Frontal cortex (tissue), 3 donors: ENCODE measurements at regions not wholly inside any gene's neighbourhood (a gene's known extent, or its start where the extent isn't known, plus 50 kb on each side); places are given as distances from the start of the nearest gene placed in this dataset.

Source experiments
- DNase-seq, 2 donors: peaks; one replicate each; pipeline ENCODE4 v3.0.0; 2012; ENCODE audit warnings: low spot score in 2 of 2
- FAIRE-seq: peaks from 2 replicates; lab custom pipeline; 2012; peaks lifted over from hg19 to GRCh38; lab: Jason Lieb, UNC
- donor health status: control.
- donor health status: control.
- donor health status: control.

DNA sequence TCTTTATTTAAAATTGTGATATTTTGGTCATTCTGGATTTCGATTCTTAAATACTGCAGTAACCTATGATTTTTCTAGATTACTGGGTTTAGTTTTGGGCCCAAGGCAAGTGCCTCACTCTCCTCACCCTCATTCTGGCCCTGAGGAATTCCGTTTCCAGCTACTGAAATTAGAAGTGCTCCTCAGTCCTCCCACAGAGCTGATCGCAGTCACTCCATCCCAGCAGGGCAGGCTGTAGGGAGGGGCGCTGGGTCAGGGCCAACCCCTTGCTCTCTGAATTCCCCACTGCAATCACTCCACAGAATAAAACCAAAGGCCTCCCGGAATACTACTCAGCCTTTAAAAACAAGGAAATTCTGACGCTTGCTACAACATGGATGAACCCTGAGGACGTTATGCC is 66.5 kb upstream of the DIO3 start:
- DNase-seq (no peak), FAIRE-seq (no peak)

DNA sequence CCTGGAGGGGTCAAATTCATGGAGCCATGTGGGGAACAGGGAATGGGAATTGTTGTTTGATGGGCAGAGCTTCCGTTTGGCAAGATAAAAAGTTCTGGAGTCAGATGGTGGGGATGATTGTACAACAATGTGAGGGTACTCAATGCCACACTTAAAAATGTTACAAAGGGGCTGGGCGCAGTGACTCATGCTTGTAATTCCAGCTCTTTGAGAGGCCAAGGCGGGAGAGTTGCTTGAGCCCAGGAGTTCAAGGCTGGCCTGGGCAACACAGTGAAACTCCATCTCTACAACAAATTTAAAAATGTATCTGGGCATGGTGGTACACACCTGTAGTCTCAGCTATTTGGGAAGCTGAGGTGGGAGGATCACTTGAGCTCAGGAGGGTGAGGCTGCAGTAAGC is 66.0 kb upstream of the DIO3 start:
- no peak for DNase-seq

DNA sequence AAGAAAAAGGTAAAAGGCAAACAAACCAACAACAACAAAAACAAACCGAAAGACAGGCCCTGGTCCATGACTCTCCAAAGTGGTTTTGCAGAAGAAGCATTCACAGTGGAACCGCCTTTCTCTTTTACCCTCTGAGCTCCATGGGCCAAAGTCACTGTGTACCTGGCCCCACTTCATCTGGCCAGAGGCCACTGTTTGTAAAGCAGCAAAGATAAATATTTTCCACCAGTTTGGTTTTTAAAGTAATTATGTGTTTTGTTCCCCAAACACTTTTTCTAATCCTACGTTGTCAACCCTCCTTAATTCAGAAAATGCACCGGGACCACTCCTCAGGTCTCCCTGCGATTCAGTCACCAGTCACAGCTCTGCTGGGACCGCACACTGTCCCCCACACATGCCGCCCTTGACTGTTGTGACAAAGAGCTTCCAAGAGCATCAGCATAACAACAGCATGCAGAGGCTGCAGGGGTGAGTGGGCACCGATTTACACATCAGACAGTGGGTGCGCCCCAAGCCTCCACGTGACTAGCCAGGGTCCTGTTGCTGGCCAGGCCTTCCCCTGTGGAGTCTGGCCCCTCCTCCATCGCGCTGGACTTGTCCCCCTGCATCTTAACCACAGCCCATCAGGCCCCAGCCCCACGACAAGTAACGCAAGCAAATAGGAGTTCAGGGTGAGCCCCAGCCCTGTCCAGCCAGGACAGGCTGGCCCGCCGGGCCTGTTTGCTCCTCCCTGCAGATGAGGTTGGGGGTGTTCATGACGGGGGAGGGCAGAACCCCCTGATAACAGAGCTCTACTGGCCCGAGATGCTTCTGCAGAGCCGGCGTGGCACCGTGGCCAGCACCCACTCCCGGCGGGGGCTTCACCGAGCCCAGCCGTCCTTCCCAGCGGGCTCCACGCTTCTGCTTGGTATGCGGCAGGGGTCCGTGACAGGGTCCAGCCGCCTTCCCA is 65.2 kb upstream of the DIO3 start:
- DNase-seq (no peak), FAIRE-seq (no peak)

More for the DNA sequence above, 66.0 kb upstream of the DIO3 start:
- no peak for FAIRE-seq

DNA sequence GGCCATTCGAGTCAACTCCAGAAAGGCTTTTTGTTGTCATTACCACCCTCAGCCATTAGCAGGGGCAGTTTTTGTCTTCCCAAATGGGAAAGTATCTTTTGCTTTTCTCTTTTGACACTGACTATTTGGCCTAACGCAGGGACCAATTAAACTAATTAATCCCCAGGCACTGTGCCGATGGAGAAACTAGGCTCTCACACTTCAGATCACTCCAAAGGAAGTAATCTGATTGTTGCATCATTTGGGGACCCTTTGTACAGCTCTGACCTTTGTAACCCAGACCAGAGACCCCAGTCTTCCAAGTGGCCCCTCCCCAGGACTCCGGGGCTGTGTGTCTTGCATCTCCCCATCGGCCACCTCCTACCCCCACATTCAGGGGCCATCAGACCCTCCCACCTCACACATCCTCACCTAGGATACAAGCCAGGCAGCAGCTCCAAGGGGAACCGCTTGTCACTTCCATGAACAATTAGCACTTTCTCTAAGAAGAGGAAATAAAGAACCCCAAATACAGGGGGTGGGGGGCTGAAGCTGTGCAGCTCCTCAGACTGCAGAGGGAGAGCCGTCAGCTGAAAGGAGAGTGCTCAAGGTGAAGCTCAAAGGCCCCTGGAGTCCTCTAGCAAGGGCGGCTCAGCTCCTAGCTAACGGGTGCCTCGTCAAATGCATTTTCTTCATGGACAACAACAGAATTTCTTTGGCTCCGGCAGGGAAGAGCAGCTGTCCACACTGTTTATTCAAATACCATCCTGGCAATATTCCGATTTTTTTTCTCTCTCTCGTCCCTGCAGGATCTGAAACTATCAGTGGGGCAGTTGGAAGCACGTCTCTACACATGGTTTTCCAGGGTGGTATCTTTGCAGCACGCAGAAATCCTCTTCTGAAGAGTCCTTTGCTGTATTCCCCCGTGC is 64.3 kb upstream of the DIO3 start:
- DNase-seq = no peak

DNA sequence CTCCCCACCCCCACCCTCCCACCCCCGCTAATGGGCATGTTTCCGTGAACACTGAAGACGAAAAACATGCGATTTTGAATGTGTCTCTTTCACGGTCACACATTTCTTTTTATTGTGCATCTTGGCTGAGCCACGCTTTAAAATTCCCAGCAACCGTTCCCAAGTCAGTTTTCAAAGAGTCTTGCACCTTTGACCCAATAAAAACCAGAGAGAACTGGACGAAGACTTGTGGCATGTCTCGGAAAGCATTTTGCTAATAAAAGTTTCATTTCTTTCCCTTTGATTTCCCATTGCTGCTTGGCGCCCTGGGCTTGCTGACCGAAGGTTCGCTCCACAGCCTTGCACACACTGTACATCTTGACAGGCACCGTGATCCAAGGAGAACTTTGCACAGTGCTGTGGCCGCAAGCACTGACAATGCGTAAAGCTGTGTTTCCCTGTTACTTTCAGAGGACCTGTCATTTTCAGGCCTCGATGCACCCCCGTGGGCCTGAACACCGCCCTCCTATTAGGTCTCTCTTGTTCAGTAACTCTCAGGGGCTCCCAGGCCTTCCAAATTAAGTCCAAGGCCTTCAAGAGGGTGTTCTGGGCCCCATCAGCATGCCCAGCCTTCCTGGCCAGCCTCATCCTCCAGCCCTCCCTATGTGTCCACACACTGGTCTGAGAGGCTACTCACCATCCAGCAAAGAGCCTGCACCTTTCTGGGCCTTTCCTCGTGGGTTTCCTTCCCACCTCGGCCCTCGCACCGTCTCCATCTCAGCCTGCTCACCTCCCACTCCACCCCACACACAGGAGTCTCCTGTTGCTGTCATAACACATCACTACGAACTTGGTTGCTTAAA is 63.4 kb upstream of the DIO3 start:
- FAIRE-seq (no peak), DNase-seq (no peak)

More for the DNA sequence above, 64.3 kb upstream of the DIO3 start:
- no peak for FAIRE-seq

DNA sequence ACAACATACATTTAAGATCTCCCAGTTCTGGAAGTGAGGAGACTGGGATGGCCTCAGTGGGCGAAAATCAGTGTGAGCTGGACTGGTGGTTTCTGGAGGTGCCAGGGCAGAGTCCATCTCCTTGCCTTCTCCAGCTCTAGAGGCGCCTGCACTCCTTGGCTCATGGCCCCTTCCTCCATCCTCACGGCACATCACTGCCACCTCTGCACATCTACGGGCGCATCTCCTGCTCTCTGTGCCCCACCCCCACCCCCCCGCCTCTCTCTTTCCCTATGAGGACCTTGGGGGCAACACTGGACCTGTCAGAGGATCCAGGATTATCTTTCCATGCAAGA is 62.8 kb upstream of the DIO3 start:
- FAIRE-seq = no peak

DNA sequence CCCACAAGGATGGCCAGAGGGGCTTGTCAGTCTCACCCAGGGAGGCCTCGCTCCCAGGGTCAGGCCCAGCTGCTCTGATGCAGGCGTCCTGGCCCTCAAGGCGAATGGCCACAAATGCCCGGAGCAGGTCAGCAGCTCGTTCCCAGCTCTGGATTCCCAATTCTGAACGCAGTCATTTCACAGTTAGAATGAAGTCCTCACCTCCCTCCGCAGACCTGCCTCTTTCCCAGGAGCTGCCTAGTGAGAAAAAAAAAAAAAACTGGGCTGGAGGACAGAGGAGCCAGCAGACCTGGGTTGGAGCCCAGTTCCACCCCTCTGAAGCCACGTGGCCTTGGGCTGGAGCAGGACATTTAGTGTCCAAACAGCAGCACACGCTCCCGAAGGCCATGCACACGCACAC is 62.2 kb upstream of the DIO3 start:
- FAIRE-seq (no peak), DNase-seq (no peak)

More for the DNA sequence above, 62.8 kb upstream of the DIO3 start:
- no peak for DNase-seq

DNA sequence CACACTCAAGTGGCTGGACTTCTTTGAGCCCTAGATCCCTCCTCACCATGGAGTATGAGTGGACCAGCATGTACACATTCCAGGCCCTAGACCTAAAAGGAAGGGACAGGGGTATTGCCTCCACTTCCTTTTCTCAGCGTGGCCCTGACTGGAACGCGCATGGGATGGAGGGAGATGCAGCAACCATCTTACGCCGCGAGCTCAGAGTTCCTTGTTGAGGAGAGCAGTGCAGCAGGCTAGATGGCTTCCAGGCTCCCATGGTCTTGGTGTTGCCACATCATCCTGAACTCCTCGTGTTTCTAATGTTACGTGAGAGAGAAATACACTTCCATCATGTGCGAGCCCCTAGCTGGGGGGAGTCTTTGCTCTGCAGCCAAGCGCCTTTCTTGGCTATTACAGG is 61.8 kb upstream of the DIO3 start:
- DNase-seq = no peak
- FAIRE-seq = no peak

DNA sequence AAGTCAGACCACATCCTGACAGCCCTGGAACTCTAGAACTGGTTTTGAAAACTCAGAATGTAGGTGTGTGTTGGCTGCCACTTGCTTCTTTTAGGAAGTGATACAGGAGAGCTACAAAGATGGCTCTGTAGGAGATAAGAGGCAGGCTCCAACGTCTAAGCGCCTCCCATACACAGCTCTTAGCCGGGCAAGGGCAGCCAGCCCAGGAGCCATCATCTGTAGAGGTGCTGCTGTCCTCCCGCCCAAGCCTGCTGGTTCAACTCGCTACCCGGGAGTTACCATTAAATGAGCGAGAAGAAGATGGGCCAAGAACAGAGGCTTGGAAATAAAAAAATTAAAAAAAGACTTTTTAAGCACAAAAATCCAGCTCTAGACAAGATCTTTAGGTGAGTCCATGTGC is 61.2 kb upstream of the DIO3 start:
- FAIRE-seq (no peak), DNase-seq (no peak)

DNA sequence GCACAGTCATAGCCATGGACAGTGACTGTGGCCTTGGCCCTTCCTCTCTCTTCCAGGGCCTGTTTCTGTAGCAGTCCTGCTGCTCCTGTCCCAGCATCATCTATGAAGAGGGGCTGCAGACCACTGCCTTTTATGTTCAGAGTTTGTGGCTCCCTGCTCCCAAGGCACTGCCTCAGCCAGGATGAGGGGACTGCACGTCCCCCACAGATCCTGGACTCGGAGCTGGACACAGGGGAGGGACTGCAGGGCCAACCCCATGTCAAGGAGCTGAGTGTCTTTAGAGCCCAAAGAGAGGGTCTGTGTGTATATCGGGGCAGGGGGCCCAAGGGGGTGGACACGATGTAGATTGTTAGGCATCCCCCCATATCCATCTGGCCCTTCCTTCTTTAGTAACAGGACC is 60.6 kb upstream of the DIO3 start:
- FAIRE-seq (no peak), DNase-seq (no peak)

DNA sequence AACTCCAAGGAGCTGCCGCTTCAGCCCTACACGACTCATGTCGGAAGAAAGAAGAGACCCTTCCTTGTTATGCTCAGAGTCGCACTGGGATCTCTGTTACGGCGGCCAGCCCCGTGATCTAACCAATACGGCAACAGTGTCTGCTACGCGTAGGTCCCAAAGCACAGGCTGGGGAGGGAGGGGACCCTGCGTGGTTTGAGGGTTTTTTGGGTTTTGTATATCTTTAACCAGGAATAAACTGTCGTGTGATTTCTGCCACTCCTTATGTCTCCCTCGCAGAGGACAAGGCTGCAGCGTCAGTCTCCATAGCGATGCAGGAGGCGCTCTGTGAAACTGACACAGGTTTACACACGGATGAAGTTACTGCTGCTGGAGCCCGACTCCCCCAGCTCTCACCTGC is 60.0 kb upstream of the DIO3 start:
- DNase-seq = no peak
- no peak for FAIRE-seq

DNA sequence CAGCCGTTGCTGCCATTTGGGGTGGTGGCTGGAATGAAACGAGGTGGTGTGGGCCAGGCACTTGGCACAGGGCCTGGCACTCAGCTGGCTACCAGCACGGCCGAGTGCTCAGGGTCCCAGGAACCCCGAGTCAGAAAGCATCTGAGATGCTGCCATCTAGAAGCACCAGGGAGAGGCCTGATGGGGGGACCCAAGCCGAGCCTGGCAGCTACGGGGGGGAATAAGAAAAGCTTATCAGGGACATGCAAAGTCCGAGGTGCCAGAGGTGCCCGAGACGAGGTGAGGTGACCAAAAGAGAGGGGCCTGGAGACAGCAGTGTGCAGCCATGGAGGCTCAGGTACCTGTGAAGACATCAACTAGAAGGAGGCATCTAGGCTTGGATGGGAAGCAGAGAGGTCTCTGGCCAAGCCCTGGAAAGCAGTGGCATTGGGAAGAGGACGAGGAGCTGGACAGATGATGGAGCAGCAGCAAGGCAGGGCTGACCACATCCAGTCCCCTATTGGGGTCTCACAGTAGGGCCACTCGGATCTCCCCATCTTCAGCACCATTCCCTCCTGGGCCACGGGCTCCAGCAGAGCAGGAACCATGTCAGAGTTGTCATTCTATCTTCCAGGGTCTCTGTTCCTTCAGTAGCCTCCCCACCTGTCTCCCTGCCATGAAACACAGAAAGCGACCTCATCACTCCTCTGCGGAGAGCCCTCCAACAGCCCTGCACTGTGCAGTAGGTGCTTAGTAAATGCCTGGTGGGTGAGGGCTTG is 59.3 kb upstream of the DIO3 start:
- DNase-seq = no peak
- FAIRE-seq = no peak

DNA sequence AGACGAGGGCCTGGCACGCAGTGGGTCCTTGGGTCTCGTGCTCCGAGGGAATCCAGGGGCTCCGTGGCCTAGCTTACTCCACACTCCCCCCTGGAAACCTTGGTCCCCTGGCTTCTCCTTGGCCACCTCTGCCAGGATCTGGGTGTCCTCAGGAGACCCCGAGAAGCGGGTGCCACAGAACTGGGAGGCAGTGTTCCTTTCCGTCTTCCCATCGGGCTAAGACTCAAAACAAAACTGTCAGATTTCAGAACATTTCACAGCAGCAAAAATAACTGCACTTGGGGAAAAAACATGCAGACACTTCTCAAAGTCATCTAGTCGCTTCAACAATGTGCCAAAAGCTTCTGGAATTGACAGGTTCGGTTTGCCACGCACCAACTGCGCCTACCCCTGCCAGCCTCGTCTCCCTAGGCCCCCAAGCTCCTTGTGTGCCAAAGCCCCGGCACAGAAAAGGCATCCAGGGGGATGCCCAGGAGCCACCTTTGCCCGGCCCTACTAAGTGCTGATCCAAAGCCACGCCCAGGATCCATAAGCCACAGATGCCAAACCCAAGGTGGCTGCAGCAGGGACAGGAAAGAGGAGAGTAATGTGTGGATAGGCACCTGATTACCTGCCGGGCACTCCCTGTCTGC is 58.4 kb upstream of the DIO3 start:
- FAIRE-seq = no peak
- no peak for DNase-seq

DNA sequence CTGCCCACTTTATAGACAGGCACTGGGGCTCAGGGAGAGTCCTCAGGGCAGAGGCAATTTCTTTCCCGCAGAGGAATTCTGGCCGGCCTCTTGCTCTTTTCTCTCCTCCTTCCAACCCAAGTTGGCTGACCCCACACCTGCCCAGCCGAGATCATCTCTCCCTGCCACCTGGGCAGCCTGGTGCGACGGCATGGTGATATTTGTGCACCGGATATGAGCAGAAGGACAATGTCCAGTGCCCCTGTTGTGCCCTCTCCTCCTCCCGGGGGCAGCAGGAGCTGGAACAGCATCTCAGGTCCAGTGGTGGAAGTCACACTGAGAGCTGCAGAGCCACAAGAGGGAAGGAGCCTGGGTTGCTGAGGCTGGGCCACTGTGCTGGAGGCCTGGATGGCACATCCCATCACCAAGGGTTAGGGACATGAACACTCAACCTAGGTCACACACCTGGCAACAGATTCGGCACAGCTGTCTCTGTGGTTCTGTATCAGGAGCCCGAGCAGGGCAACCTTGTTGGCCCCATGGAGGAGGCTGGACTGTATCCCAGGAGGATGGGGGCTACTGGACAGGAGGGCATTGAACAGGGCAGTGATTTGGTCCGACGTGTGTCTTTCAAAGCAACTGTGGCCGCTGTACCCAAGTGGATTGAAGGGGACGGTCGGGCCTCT is 57.7 kb upstream of the DIO3 start:
- DNase-seq (no peak), FAIRE-seq (no peak)

DNA sequence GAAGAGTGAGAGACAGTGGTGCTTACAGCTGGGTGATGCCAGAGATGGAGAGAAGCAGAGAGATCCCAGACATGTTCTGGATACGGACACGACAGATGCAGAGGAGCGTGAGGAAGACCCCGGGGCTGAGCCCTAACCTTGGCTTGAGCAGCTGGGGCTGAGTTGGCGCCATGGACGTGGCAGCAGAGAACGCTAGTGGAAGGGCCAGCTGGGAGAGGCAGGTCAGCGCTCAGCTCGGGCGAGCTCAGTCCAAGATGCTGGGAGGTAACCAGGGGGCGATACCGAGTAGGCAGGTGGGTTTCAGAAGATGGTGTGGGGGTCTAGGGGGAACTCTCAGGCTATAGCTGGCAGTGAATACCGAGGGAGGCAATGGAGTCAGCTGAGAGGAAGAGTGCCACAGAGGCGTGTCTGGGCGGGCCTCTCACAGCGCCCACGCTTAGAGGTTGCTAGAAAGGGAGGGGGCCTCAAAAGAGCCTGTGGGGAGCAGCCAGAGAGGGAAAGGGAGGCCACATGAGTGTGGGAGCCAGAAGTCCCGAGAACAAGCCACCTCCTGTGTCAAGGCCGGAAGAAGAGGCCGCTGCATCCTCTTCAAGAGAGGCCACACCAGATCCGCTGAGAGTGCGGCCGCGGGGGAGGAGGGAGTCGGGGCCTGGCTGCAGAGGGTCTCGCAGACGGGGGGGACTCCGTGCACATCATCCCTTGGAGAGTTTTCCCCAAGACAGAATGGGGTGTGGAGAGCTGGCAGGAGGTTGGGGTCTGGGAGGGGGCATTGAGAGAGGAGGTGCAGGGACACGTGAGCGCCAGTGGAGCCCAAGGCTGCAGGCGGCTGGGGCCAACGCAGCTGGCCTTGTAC is 57.0 kb upstream of the DIO3 start:
- no peak for FAIRE-seq

DNA sequence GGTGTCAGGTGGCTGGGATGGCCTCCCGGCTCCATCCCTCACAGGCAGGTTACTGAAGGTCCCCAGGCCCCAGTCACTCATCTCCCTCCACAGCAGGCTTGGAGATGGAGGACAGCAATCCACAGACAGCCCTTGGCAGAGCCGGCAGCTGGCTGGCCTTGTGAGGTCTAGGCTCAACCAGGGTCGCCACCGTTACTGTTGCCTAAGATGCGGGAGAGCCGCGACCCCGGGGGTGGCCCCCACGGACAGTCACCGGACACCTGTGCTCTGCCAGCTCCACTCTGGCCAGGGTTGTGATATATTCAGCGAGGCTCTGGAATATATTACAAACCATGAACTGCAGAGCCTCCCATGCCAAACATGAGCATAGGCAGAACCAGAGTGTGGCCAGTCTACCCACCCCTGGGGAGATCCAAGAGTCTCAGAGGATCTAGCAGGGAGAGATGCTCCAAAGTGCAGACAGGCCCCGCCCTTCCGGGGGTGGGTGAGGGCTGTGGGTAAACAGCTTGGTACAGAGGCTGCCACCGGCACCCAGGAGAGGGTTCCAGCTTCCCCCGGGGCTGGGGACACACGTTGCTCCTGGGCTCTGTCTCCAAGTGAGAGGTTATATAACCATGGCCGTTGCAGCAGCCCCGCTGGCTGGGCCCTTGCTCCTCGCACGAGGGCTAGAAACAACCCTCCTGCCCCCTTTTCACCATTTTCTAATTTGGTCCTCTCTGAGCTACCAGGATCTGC is 55.9 kb upstream of the DIO3 start:
- no peak for DNase-seq
- no peak for FAIRE-seq

More for the DNA sequence above, 57.0 kb upstream of the DIO3 start:
- DNase-seq = no peak
